HCT116 (cell line): ENCODE measurements at regions not wholly inside any gene's neighbourhood (a gene's known extent, or its start where the extent isn't known, plus 50 kb on each side); places are given as distances from the start of the nearest gene placed in this dataset.

ENCODE experiments used
- ATAC-seq: fragments of 200-7000 bp; cut with Tn5 transposase; 2 replicates; pipeline ENCODE4 v1.9.1; 2020; ENCODE audit warnings: mild to moderate bottlenecking, moderate library complexity
- BruUV-seq: library from RNA; stranded (reverse); fragments of 400-500 nt; replicated peaks from 2 replicates; lab custom pipeline; 2021; lab: Mats Ljungman, UMichigan
- CTCF ChIA-PET: fragments of 300-600 bp; sonication (Branson Sonifier 250); formaldehyde crosslinking; loops from one replicate; lab custom pipeline; 2021; ENCODE audit warnings: antibody characterized with exemption; lab: Charles Lee
- POLR2A ChIA-PET: fragments of 300-600, 350-600 bp; sonication (Branson Sonifier 250); formaldehyde crosslinking; loops from one replicate; lab custom pipeline; 2021; ENCODE audit warnings: antibody characterized with exemption; lab: Charles Lee
- RAD21 ChIA-PET, 2 experiments: fragments of 300-600 bp; sonication (Branson Sonifier 250); formaldehyde crosslinking; loops; one replicate each; lab custom pipeline; 2023; ENCODE audit warnings: low total read pairs in 2 of 2; ENCODE audit not compliant: uncharacterized antibody in 2 of 2, unreplicated experiment in 2 of 2, low non-redundant PET in 1 of 2; lab: Charles Lee
- DNase-seq: peaks from one replicate; pipeline ENCODE4 v3.0.0-alpha.2; 2010; ENCODE audit warnings: low read depth, low spot score
- H2AFZ ChIP-seq: fragments of 200-600 bp; shearing (Covaris generic), sonication (generic); 2 replicates; pipeline ENCODE4 v1.6.1; 2017; ENCODE audit warnings: low read depth, mixed run types, mixed read lengths, antibody characterized with exemption, low read length; ENCODE audit not compliant: poor library complexity, severe bottlenecking
- H3K27ac ChIP-seq: 2 replicates; pipeline ENCODE4 v1.5.1; 2012; ENCODE audit warnings: low read depth, low read length
- H3K27me3 ChIP-seq: fragments of 200-600 bp; sonication (generic); 2 replicates; pipeline ENCODE4 v1.6.1; 2016; ENCODE audit warnings: mixed run types, low read length, mixed read lengths; ENCODE audit not compliant: insufficient read depth
- H3K36me3 ChIP-seq, 2 experiments: fragments of 200-500 bp in 1 of 2; fragments of 200-600 bp in 1 of 2; sonication (Bioruptor generic) in 1 of 2; sonication (generic) in 1 of 2; 2 replicates each; pipeline versions ENCODE4 v1.5.1 to v1.6.1; 2014 to 2016; ENCODE audit warnings: low read length in 2 of 2, inconsistent platforms in 1 of 2, mixed read lengths in 1 of 2, mixed run types in 1 of 2; ENCODE audit not compliant: insufficient read depth in 2 of 2, control insufficient read depth in 1 of 2
- H3K4me1 ChIP-seq, 2 experiments: fragments of 200-600 bp in 1 of 2; sonication (generic) in 1 of 2; 2 replicates each; pipeline versions ENCODE4 v1.5.1 to v1.6.1; 2012 to 2017; ENCODE audit warnings: low read length in 2 of 2, inconsistent platforms in 1 of 2, mild to moderate bottlenecking in 1 of 2, mixed read lengths in 1 of 2, mixed run types in 1 of 2, moderate library complexity in 1 of 2; ENCODE audit not compliant: insufficient read depth in 2 of 2, control insufficient read depth in 1 of 2
- H3K4me2 ChIP-seq: fragments of 200-600 bp; sonication (generic); 2 replicates; pipeline ENCODE4 v1.6.1; 2017; ENCODE audit warnings: mixed run types, low read length, mixed read lengths
- H3K4me3 ChIP-seq, 2 experiments: fragments of 200-600 bp in 1 of 2; sonication (generic) in 1 of 2; replicated peaks in 1 of 2; 2 replicates each; pipeline ENCODE4 v1.5.1; 2011 to 2016; ENCODE audit warnings: low read length in 2 of 2, control low read depth in 1 of 2, low read depth in 1 of 2, mild to moderate bottlenecking in 1 of 2, mixed read lengths in 1 of 2, mixed run types in 1 of 2
- H3K79me2 ChIP-seq: fragments of 200-600 bp; sonication (generic); 2 replicates; pipeline ENCODE4 v1.6.1; 2017; ENCODE audit warnings: mild to moderate bottlenecking, mixed run types, low read length, moderate library complexity, mixed read lengths; ENCODE audit not compliant: insufficient read depth
- H3K9ac ChIP-seq: fragments of 200-600 bp; sonication (generic); 2 replicates; pipeline ENCODE4 v1.6.1; 2016; ENCODE audit warnings: low read length, mixed read lengths
- H3K9me2 ChIP-seq: fragments of 200-600 bp; sonication (generic), shearing (Covaris generic); 2 replicates; pipeline ENCODE4 v1.6.1; 2017; ENCODE audit warnings: mixed run types, mild to moderate bottlenecking, moderate library complexity; ENCODE audit not compliant: insufficient read depth
- H3K9me3 ChIP-seq, 2 experiments: fragments of 200-500 bp in 1 of 2; fragments of 200-600 bp in 1 of 2; sonication (Bioruptor generic) in 1 of 2; sonication (generic) in 1 of 2; 2 replicates each; pipeline ENCODE4 v1.6.1; 2014 to 2017; ENCODE audit warnings: low read length in 2 of 2, mixed read lengths in 2 of 2, inconsistent platforms in 1 of 2, low read depth in 1 of 2, mild to moderate bottlenecking in 1 of 2, mixed run types in 1 of 2, moderate library complexity in 1 of 2; ENCODE audit not compliant: control insufficient read depth in 1 of 2, insufficient read depth in 1 of 2
- H4K20me1 ChIP-seq: fragments of 200-600 bp; sonication (generic), shearing (Covaris generic); 2 replicates; pipeline ENCODE4 v1.6.1; 2017; ENCODE audit warnings: mixed run types, mild to moderate bottlenecking, moderate library complexity; ENCODE audit not compliant: insufficient read depth
- CBX3 ChIP-seq: IDR thresholded peaks from 2 replicates; pipeline ENCODE4 v1.6.1; 2012; ENCODE audit warnings: low read depth
- CTCF ChIP-seq, 3 experiments: fragments of 200-600 bp in 1 of 3; sonication (generic) in 1 of 3; IDR thresholded peaks in 2 of 3; conservative IDR thresholded peaks in 1 of 3; 2 replicates each; pipeline ENCODE4 v1.5.1; 2012 to 2017; ENCODE audit warnings: low read depth in 2 of 3, low read length in 2 of 3, antibody characterized with exemption in 1 of 3, borderline replicate concordance in 1 of 3, control low read depth in 1 of 3, mild to moderate bottlenecking in 1 of 3, mixed read lengths in 1 of 3, mixed run types in 1 of 3, moderate library complexity in 1 of 3; ENCODE audit not compliant: insufficient read depth in 1 of 3
- EGR1 ChIP-seq: IDR thresholded peaks from 2 replicates; pipeline ENCODE4 v1.6.1; 2012; ENCODE audit warnings: low read depth
- FOSL1 ChIP-seq: IDR thresholded peaks from 2 replicates; pipeline ENCODE4 v1.6.1; 2012; ENCODE audit warnings: low read depth
- JUND ChIP-seq: IDR thresholded peaks from 2 replicates; pipeline ENCODE4 v1.6.1; 2012
- MAX ChIP-seq: IDR thresholded peaks from 2 replicates; pipeline ENCODE4 v1.6.1; 2012
- POLR2A ChIP-seq: IDR thresholded peaks from 2 replicates; pipeline ENCODE4 v1.7.0; 2011; ENCODE audit warnings: borderline replicate concordance; ENCODE audit not compliant: insufficient read depth, insufficient read length; ENCODE audit errors: extremely low read depth
- RAD21 ChIP-seq: IDR thresholded peaks from 2 replicates; pipeline ENCODE4 v1.6.1; 2012; ENCODE audit warnings: low read depth, mild to moderate bottlenecking
- REST ChIP-seq: IDR thresholded peaks from 2 replicates; pipeline ENCODE4 v1.6.1; 2012; ENCODE audit warnings: low read depth
- SP1 ChIP-seq: IDR thresholded peaks from 2 replicates; pipeline ENCODE4 v1.6.1; 2012; ENCODE audit warnings: low read depth
- SRF ChIP-seq: IDR thresholded peaks from 2 replicates; pipeline ENCODE4 v1.6.1; 2012; ENCODE audit warnings: low read depth
- YY1 ChIP-seq: IDR thresholded peaks from 2 replicates; pipeline ENCODE4 v1.6.1; 2011; ENCODE audit warnings: low read length, low read depth, moderate library complexity, mild to moderate bottlenecking; ENCODE audit not compliant: insufficient replicate concordance; ENCODE audit errors: extremely low read depth
- ZBTB33 ChIP-seq: IDR thresholded peaks from 2 replicates; pipeline ENCODE4 v1.6.1; 2011; ENCODE audit warnings: mild to moderate bottlenecking, low read length, moderate library complexity; ENCODE audit not compliant: insufficient replicate concordance; ENCODE audit errors: extremely low read depth
- ZFX ChIP-seq: fragments of 450-650 bp; IDR thresholded peaks from 2 replicates; pipeline ENCODE4 v1.6.1; 2017
- ZNF274 ChIP-seq: fragments of 200-500 bp; sonication (Bioruptor generic); IDR thresholded peaks from 2 replicates; pipeline ENCODE4 v1.6.1; 2014; ENCODE audit warnings: mild to moderate bottlenecking, low read depth, low read length, inconsistent platforms
- intact Hi-C: fragments of 100-400 bp; cut with micrococcal nuclease; formaldehyde crosslinking; loops from 2 replicates; pipeline ENCODE4 v1.10.0; 2022

GRCh38 chr2:223418131-223418530, 184.0 kb downstream of the SCG2 start (continued):
- TF ChIP-seq REST (no peak), SRF (no peak), ZFX (no peak), FOSL1 (no peak), MAX (no peak), ZBTB33 (no peak)
- TF ChIP-seq, all 23 proteins: peak for 0

GRCh38 chr2:223418604-223419199, 183.5 kb downstream of the SCG2 start:
- BruUV-seq = no TSS peak
- Histone ChIP-seq H3K9me3 (no peaks in the 10 kb centered on the region), H3K36me3 (no peaks in the 10 kb centered on the region), H3K9me2 (no peaks in the 10 kb centered on the region), H2AFZ (no peak overlapping the region), H3K4me2 (no peak overlapping the region), H3K4me1 (no peaks in the 10 kb centered on the region), H4K20me1 (no peaks in the 10 kb centered on the region), H3K4me3 (no peak overlapping the region), H3K27me3 (no peaks in the 10 kb centered on the region), H3K79me2 (no peaks in the 10 kb centered on the region), H3K27ac (no peak overlapping the region), H3K9ac (no peak overlapping the region)
- no peak for ATAC-seq
- RAD21 ChIA-PET = no interaction called here
- DNase-seq = no peak
- CTCF ChIA-PET = no interaction called here
- POLR2A ChIA-PET = no interaction called here
- intact Hi-C loops = no loop called here
- TF ChIP-seq JUND (no peak), MAX (no peak), ZFX (no peak), EGR1 (no peak), ZBTB33 (no peak), POLR2A (no peak), RAD21 (no peak), SRF (no peak), YY1 (no peak), ZNF274 (no peak), SP1 (no peak), CBX3 (no peak), CTCF (IDR thresholded peaks at IDR 0.05 in 2 of 3, conservative IDR thresholded peaks at IDR 0.05 in 1 of 3; ENCODE audit: borderline replicate concordance in 1 of 3, insufficient read depth in 1 of 3, low read depth in 2 of 3, low read length in 2 of 3) (no peak)
